CD4-positive, CD25-positive, alpha-beta regulatory T cell (primary cell): ENCODE measurements at regions not wholly inside any gene's neighbourhood (a gene's known extent, or its start where the extent isn't known, plus 50 kb on each side); places are given as distances from the start of the nearest gene placed in this dataset.

Experiments
- ATAC-seq, 2 donors: fragments of 150-1000 bp; cut with Tn5 transposase; one replicate each; pipeline ENCODE4 v1.10.0; 2021; ENCODE audit warnings: low read depth in 2 of 2, moderate number of reproducible peaks in 2 of 2, moderate library complexity in 1 of 2
- DNase-seq, 3 donors: peaks; one replicate each; pipeline versions ENCODE4 v3.0.0 to v3.0.0-alpha.2; 2012 to 2022; ENCODE audit warnings: mixed read lengths in 1 of 3
- H3K27ac ChIP-seq: one replicate; pipeline ENCODE4 v1.7.0; 2013; ENCODE audit warnings: mild to moderate bottlenecking, low read length; ENCODE audit not compliant: insufficient read depth, poor library complexity, severe bottlenecking
- H3K27me3 ChIP-seq: one replicate; pipeline ENCODE4 v1.7.0; 2013; ENCODE audit warnings: low read length; ENCODE audit not compliant: control insufficient read depth, insufficient read depth
- H3K36me3 ChIP-seq: one replicate; pipeline ENCODE4 v1.7.0; 2013; ENCODE audit warnings: mild to moderate bottlenecking, low read length, moderate library complexity; ENCODE audit not compliant: control insufficient read depth, insufficient read depth
- H3K4me1 ChIP-seq: 2 replicates; pipeline ENCODE4 v1.7.0; 2013; ENCODE audit warnings: mild to moderate bottlenecking, low read length; ENCODE audit not compliant: insufficient read depth, control insufficient read depth, poor library complexity, severe bottlenecking
- H3K4me3 ChIP-seq: one replicate; pipeline ENCODE4 v1.7.0; 2013; ENCODE audit warnings: low read depth, mild to moderate bottlenecking, low read length, moderate library complexity
- H3K9me3 ChIP-seq, 2 experiments: 1 replicate in 1 of 2; 2 replicates in 1 of 2; pipeline ENCODE4 v1.7.0; 2013; ENCODE audit warnings: low read length in 2 of 2, mild to moderate bottlenecking in 1 of 2, moderate library complexity in 1 of 2; ENCODE audit not compliant: control insufficient read depth in 2 of 2
- H3K27ac Mint-ChIP-seq, 3 donors: one replicate each; pipeline ENCODE4 v1.8.0; 2020 to 2022; ENCODE audit warnings: mild to moderate bottlenecking in 3 of 3, mixed read lengths in 3 of 3, moderate library complexity in 2 of 3
- H3K27me3 Mint-ChIP-seq: one replicate; pipeline ENCODE4 v1.8.0; 2022; ENCODE audit warnings: mild to moderate bottlenecking, mixed read lengths
- H3K36me3 Mint-ChIP-seq: one replicate; pipeline ENCODE4 v1.8.0; 2020; ENCODE audit warnings: mixed read lengths
- H3K4me1 Mint-ChIP-seq, 4 donors: one replicate each; pipeline ENCODE4 v1.8.0; 2020 to 2022; ENCODE audit warnings: mixed read lengths in 4 of 4, mild to moderate bottlenecking in 1 of 4
- H3K4me3 Mint-ChIP-seq, 4 donors: one replicate each; pipeline ENCODE4 v1.8.0; 2020 to 2022; ENCODE audit warnings: mild to moderate bottlenecking in 4 of 4, mixed read lengths in 4 of 4, moderate library complexity in 3 of 4
- H3K9me3 Mint-ChIP-seq, 7 donors: one replicate each; pipeline ENCODE4 v1.8.0; 2020 to 2022; ENCODE audit warnings: mixed read lengths in 7 of 7, mild to moderate bottlenecking in 3 of 7, moderate library complexity in 2 of 7

GRCh38 chr20:19077370-19078220, 134.8 kb upstream of the SLC24A3 start:
- peaks cover 0 to 9% (median 0%) of the 10 kb centered on the region in 7 donors for H3K9me3 Mint-ChIP-seq
- Histone ChIP-seq H3K27me3 (no peaks in the 10 kb centered on the region), H3K4me1 (no peaks in the 10 kb centered on the region), H3K36me3 (no peaks in the 10 kb centered on the region), H3K4me3 (no peak overlapping the region), H3K9me3 (no peaks in the 10 kb centered on the region), H3K27ac (no peak overlapping the region)
- H3K36me3 Mint-ChIP-seq: no peaks in the 10 kb centered on the region
- H3K27me3 Mint-ChIP-seq: no peaks in the 10 kb centered on the region
- no peak for ATAC-seq
- DNase-seq: no peak
- H3K4me3 Mint-ChIP-seq: no peak overlapping the region
- peak overlapping the region in 1 of 3 donors; percentile 79 for H3K27ac Mint-ChIP-seq
- no peaks in the 10 kb centered on the region for H3K4me1 Mint-ChIP-seq

DNA sequence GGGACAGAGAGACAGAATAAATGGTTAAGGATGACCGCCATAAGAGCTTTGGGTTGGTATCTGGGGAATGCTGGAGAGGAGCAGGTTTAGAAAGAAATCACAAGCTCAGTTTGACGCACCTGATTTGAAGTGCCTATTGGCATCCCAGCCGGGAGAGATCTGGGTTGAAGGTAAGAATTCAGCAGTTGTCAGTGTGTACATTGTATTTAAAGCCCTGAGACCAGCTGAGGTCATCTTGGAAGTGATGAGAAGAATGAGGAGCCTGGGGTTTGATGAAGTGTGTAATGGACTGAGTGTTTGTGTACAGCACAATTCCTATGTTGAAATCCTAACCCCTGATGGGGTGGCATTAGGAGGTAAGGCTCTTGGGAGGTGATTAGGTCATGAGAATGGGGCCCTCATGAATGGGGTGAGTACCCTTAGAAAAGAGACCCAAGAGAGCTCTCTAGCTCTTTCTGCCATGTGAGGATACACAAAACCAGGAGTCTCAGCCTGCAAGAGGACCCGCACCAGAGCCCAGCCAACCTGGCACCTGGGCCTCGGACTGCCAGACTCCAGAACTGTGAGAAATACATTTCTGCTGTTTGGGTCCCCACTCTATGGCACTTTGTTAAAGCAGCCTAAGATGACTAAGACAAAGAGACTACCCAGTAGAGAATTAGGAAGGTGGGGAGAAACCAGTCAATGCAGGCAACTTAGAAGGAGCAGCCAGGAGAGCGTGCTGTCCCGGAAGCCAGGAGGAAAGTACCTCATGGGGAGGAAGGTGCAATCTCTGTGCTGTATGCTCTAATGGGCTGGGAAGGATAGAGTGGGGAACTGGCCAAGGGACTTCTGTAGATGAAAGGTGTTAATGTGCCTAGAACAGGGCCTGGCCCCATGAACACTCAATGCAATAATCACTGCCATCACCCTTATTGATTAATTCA, 133.7 kb upstream of the SLC24A3 start:
- Mint-ChIP-seq H3K36me3 (no peaks in the 10 kb centered on the region), H3K9me3 (peaks cover 0 to 9% (median 0%) of the 10 kb centered on the region in 7 donors), H3K4me1 (no peaks in the 10 kb centered on the region), H3K27ac (no peak overlapping the region), H3K27me3 (no peaks in the 10 kb centered on the region), H3K4me3 (no peak overlapping the region)
- H3K36me3 ChIP-seq: no peaks in the 10 kb centered on the region
- ATAC-seq: no peak
- no peak for DNase-seq
- no peaks in the 10 kb centered on the region for H3K4me1 ChIP-seq
- no peak overlapping the region for H3K4me3 ChIP-seq
- no peaks in the 10 kb centered on the region for H3K27me3 ChIP-seq
- H3K27ac ChIP-seq: no peak overlapping the region
- no peaks in the 10 kb centered on the region for H3K9me3 ChIP-seq

DNA sequence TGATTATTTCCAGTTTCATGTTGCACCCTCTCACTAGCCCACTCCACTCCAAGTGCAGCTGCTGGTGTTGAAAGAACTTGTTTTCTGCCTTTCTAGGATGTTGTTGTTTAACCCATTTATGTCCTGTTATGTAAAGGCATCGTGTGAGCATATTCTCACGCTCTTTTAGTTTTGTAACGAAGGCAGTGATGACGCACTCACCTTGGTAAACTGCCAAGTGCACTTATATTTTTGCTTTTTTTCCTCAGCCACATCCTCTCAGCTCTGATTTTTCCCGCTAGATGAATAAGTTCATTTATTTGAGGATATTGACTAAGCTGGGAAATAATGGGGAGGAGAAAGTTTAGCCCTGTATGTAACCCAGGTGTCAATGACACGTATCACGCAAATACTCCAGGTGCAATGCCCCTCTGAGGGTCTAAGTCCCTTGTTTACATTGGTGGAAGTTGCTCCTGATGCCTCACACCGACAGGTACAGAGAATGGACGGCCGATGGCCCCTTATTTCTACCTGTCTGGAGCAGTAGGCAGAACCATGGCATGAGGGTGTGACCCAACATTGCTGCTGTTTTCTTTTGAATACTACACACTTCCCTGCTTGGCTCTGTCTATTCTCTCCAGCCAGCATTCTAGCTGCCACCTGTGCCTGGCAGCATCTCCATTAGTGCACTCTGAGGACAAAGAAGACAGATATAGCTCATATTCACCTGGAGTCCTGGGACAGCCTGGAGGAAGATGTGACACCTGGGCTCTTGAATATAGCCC, 132.7 kb upstream of the SLC24A3 start:
- DNase-seq: no peak
- Mint-ChIP-seq H3K4me1 (no peaks in the 10 kb centered on the region), H3K9me3 (peaks cover 0 to 11% (median 0%) of the 10 kb centered on the region in 7 donors), H3K4me3 (no peak overlapping the region), H3K27me3 (no peaks in the 10 kb centered on the region), H3K36me3 (no peaks in the 10 kb centered on the region), H3K27ac (no peak overlapping the region)
- Histone ChIP-seq H3K27me3 (no peaks in the 10 kb centered on the region), H3K36me3 (no peaks in the 10 kb centered on the region), H3K9me3 (no peaks in the 10 kb centered on the region), H3K27ac (no peak overlapping the region), H3K4me1 (no peaks in the 10 kb centered on the region), H3K4me3 (no peak overlapping the region)
- no peak for ATAC-seq

- H3K27ac Mint-ChIP-seq: no peak overlapping the region
- H3K36me3 ChIP-seq: no peaks in the 10 kb centered on the region
- ATAC-seq: no peak
Observed at GRCh38 chr20:19081937-19082336, 130.5 kb upstream of the SLC24A3 start.

GRCh38 chr20:19083136-19083621, 129.3 kb upstream of the SLC24A3 start:
- Mint-ChIP-seq H3K27ac (no peak overlapping the region), H3K36me3 (no peaks in the 10 kb centered on the region), H3K9me3 (peaks cover 0 to 15% (median 2%) of the 10 kb centered on the region in 7 donors), H3K4me1 (no peaks in the 10 kb centered on the region), H3K27me3 (no peaks in the 10 kb centered on the region), H3K4me3 (no peak overlapping the region)
- H3K27ac ChIP-seq: no peak overlapping the region
- H3K36me3 ChIP-seq: no peaks in the 10 kb centered on the region
- DNase-seq (no peak), ATAC-seq (no peak)
- H3K4me1 ChIP-seq: no peaks in the 10 kb centered on the region
- no peaks in the 10 kb centered on the region for H3K9me3 ChIP-seq
- no peaks in the 10 kb centered on the region for H3K27me3 ChIP-seq
- no peak overlapping the region for H3K4me3 ChIP-seq

More at GRCh38 chr20:19081937-19082336, 130.5 kb upstream of the SLC24A3 start:
- no peaks in the 10 kb centered on the region for H3K27me3 ChIP-seq
- H3K9me3 ChIP-seq: no peaks in the 10 kb centered on the region
- no peak overlapping the region for H3K27ac ChIP-seq
- no peak overlapping the region for H3K4me3 ChIP-seq
- Mint-ChIP-seq H3K4me1 (no peaks in the 10 kb centered on the region), H3K27me3 (no peaks in the 10 kb centered on the region), H3K9me3 (peaks cover 0 to 15% (median 2%) of the 10 kb centered on the region in 7 donors), H3K36me3 (no peaks in the 10 kb centered on the region), H3K4me3 (no peak overlapping the region)
- no peak for DNase-seq
- no peaks in the 10 kb centered on the region for H3K4me1 ChIP-seq

GRCh38 chr20:19090332-19090731, 122.1 kb upstream of the SLC24A3 start:
- no peak overlapping the region for H3K4me3 ChIP-seq
- H3K36me3 ChIP-seq: no peaks in the 10 kb centered on the region
- ATAC-seq: no peak
- no peaks in the 10 kb centered on the region for H3K4me1 Mint-ChIP-seq
- no peaks in the 10 kb centered on the region for H3K9me3 ChIP-seq
- no peaks in the 10 kb centered on the region for H3K27me3 ChIP-seq
- H3K27ac ChIP-seq: no peak overlapping the region
- no peaks in the 10 kb centered on the region for H3K27me3 Mint-ChIP-seq
- no peak overlapping the region for H3K27ac Mint-ChIP-seq
- no peaks in the 10 kb centered on the region for H3K36me3 Mint-ChIP-seq
- peaks cover 0 to 6% (median 0%) of the 10 kb centered on the region in 7 donors for H3K9me3 Mint-ChIP-seq
- no peak for DNase-seq
- no peaks in the 10 kb centered on the region for H3K4me1 ChIP-seq
- no peak overlapping the region for H3K4me3 Mint-ChIP-seq

DNA sequence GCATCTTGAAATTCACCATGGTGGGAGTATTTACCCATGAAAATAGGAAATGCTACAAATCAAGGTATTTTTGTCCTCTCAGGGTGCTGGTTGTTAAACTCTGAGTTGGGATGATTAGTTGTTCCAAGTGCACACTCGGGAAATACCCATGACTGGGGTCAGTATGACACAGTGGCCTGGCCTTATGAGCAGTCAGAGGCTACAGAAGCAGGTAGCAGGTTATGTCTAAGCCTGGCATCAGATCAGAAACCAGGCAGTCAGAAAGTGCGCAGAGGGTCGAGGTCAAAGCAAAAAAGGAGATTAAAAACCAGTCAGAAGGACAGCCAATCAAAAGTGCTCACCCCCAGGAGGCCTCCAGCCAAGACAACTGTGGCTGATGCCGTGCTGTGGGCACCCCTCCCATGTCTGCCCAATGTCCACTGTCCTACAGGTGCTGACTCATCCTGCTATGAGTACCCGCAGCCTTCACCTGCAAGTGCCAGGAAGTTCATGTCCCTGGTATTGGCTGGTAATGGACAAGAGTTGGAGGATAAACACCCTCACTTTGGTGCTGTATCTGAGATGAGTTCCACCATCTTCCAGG, 117.4 kb upstream of the SLC24A3 start:
- Mint-ChIP-seq H3K36me3 (no peaks in the 10 kb centered on the region), H3K9me3 (peaks cover 0 to 4% (median 0%) of the 10 kb centered on the region in 7 donors), H3K4me3 (no peak overlapping the region), H3K27ac (no peak overlapping the region), H3K4me1 (no peaks in the 10 kb centered on the region), H3K27me3 (no peaks in the 10 kb centered on the region)
- ATAC-seq: no peak
- H3K4me1 ChIP-seq: no peaks in the 10 kb centered on the region
- H3K27me3 ChIP-seq: no peaks in the 10 kb centered on the region
- H3K27ac ChIP-seq: no peak overlapping the region
- H3K9me3 ChIP-seq: no peaks in the 10 kb centered on the region
- no peak overlapping the region for H3K4me3 ChIP-seq
- no peaks in the 10 kb centered on the region for H3K36me3 ChIP-seq
- DNase-seq: no peak
